Stimulated activated naive CD8-positive, alpha-beta T cell treated with anti-CD3 and anti-CD28 coated beads, Interleukin-15, Interleukin-2, amounts not matched to agents 100 ng/mL and 50 ng/mL, for 24 hours (primary cell): ENCODE measurements at regions not wholly inside any gene's neighbourhood (a gene's known extent, or its start where the extent isn't known, plus 50 kb on each side); places are given as distances from the start of the nearest gene placed in this dataset.

Source experiments
- H3K27ac Mint-ChIP-seq: one replicate; pipeline ENCODE4 v1.8.0; 2021; ENCODE audit warnings: mild to moderate bottlenecking, mixed read lengths
- H3K27me3 Mint-ChIP-seq: one replicate; pipeline ENCODE4 v1.8.0; 2021; ENCODE audit warnings: mixed read lengths
- H3K36me3 Mint-ChIP-seq: one replicate; pipeline ENCODE4 v1.8.0; 2021; ENCODE audit warnings: low read depth, mixed read lengths
- H3K4me1 Mint-ChIP-seq: one replicate; pipeline ENCODE4 v1.8.0; 2021; ENCODE audit warnings: low read depth, mixed read lengths
- H3K4me3 Mint-ChIP-seq: one replicate; pipeline ENCODE4 v1.8.0; 2021; ENCODE audit warnings: mild to moderate bottlenecking, mixed read lengths
- H3K9me3 Mint-ChIP-seq: one replicate; pipeline ENCODE4 v1.8.0; 2021; ENCODE audit warnings: mixed read lengths

- no peaks in the 10 kb centered on the region for H3K36me3 Mint-ChIP-seq
These were observed 1385.6 kb upstream of the SLC39A10 start for GRCh38 chr2:194271293-194271961.

GRCh38 chr2:194270648-194271047, 1386.4 kb upstream of the SLC39A10 start:
- Mint-ChIP-seq H3K27ac (no peak overlapping the region), H3K9me3 (no peaks in the 10 kb centered on the region), H3K27me3 (no peaks in the 10 kb centered on the region), H3K36me3 (no peaks in the 10 kb centered on the region), H3K4me1 (no peaks in the 10 kb centered on the region), H3K4me3 (no peak overlapping the region)

More at GRCh38 chr2:194271293-194271961, 1385.6 kb upstream of the SLC39A10 start:
- Mint-ChIP-seq H3K27ac (no peak overlapping the region), H3K9me3 (no peaks in the 10 kb centered on the region), H3K4me1 (no peaks in the 10 kb centered on the region), H3K4me3 (no peak overlapping the region), H3K27me3 (no peaks in the 10 kb centered on the region)

- Mint-ChIP-seq H3K27ac (no peak overlapping the region), H3K4me3 (no peak overlapping the region), H3K9me3 (no peaks in the 10 kb centered on the region), H3K4me1 (no peaks in the 10 kb centered on the region), H3K27me3 (no peaks in the 10 kb centered on the region), H3K36me3 (no peaks in the 10 kb centered on the region)
These were observed 1392.4 kb upstream of the SLC39A10 start for GRCh38 chr2:194264586-194264985.

GRCh38 chr2:194260185-194260584, 1396.8 kb upstream of the SLC39A10 start:
- H3K36me3 Mint-ChIP-seq: no peaks in the 10 kb centered on the region
- H3K4me1 Mint-ChIP-seq: no peaks in the 10 kb centered on the region
- no peak overlapping the region for H3K4me3 Mint-ChIP-seq
- no peak overlapping the region for H3K27ac Mint-ChIP-seq
- H3K9me3 Mint-ChIP-seq: no peaks in the 10 kb centered on the region
- H3K27me3 Mint-ChIP-seq: no peaks in the 10 kb centered on the region

- Mint-ChIP-seq H3K27me3 (no peaks in the 10 kb centered on the region), H3K9me3 (no peaks in the 10 kb centered on the region), H3K27ac (no peak overlapping the region), H3K36me3 (no peaks in the 10 kb centered on the region), H3K4me3 (no peak overlapping the region), H3K4me1 (no peaks in the 10 kb centered on the region)
These were observed 1399.9 kb upstream of the SLC39A10 start for GRCh38 chr2:194257095-194257494.

- no peaks in the 10 kb centered on the region for H3K4me1 Mint-ChIP-seq
- H3K27me3 Mint-ChIP-seq: no peaks in the 10 kb centered on the region
- no peak overlapping the region for H3K4me3 Mint-ChIP-seq
- no peak overlapping the region for H3K27ac Mint-ChIP-seq
- no peaks in the 10 kb centered on the region for H3K36me3 Mint-ChIP-seq
- H3K9me3 Mint-ChIP-seq: no peaks in the 10 kb centered on the region
These were observed 1403.3 kb upstream of the SLC39A10 start for GRCh38 chr2:194253528-194254259.

- Mint-ChIP-seq H3K27me3 (no peaks in the 10 kb centered on the region), H3K27ac (no peak overlapping the region), H3K9me3 (no peaks in the 10 kb centered on the region), H3K4me1 (no peaks in the 10 kb centered on the region), H3K36me3 (no peaks in the 10 kb centered on the region), H3K4me3 (no peak overlapping the region)
These were observed 1404.9 kb upstream of the SLC39A10 start for GRCh38 chr2:194252127-194252526.

GRCh38 chr2:194232600-194232999, 1424.4 kb upstream of the SLC39A10 start:
- Mint-ChIP-seq H3K9me3 (no peaks in the 10 kb centered on the region), H3K4me1 (no peaks in the 10 kb centered on the region), H3K27ac (no peak overlapping the region), H3K27me3 (no peaks in the 10 kb centered on the region), H3K36me3 (no peaks in the 10 kb centered on the region), H3K4me3 (no peak overlapping the region)

- no peaks in the 10 kb centered on the region for H3K27me3 Mint-ChIP-seq
- no peaks in the 10 kb centered on the region for H3K9me3 Mint-ChIP-seq
- no peaks in the 10 kb centered on the region for H3K36me3 Mint-ChIP-seq
- H3K27ac Mint-ChIP-seq: no peak overlapping the region
- H3K4me1 Mint-ChIP-seq: no peaks in the 10 kb centered on the region
- H3K4me3 Mint-ChIP-seq: no peak overlapping the region
These were observed 1433.8 kb upstream of the SLC39A10 start for GRCh38 chr2:194223218-194223617.

- Mint-ChIP-seq H3K27ac (no peak overlapping the region), H3K4me3 (no peak overlapping the region), H3K27me3 (no peaks in the 10 kb centered on the region), H3K4me1 (no peaks in the 10 kb centered on the region), H3K36me3 (no peaks in the 10 kb centered on the region), H3K9me3 (no peaks in the 10 kb centered on the region)
These were observed 1442.8 kb upstream of the SLC39A10 start for GRCh38 chr2:194214192-194214591.

GRCh38 chr2:194205568-194206227, 1451.3 kb upstream of the SLC39A10 start:
- Mint-ChIP-seq H3K4me1 (no peaks in the 10 kb centered on the region), H3K9me3 (peaks cover 26% of the 10 kb centered on the region), H3K27ac (no peak overlapping the region), H3K36me3 (no peaks in the 10 kb centered on the region), H3K4me3 (no peak overlapping the region), H3K27me3 (no peaks in the 10 kb centered on the region)

- H3K9me3 Mint-ChIP-seq: peaks cover 27% of the 10 kb centered on the region
- no peaks in the 10 kb centered on the region for H3K36me3 Mint-ChIP-seq
- H3K4me1 Mint-ChIP-seq: no peaks in the 10 kb centered on the region
- no peaks in the 10 kb centered on the region for H3K27me3 Mint-ChIP-seq
- H3K4me3 Mint-ChIP-seq: no peak overlapping the region
- H3K27ac Mint-ChIP-seq: no peak overlapping the region
These were observed 1453.1 kb upstream of the SLC39A10 start for GRCh38 chr2:194203898-194204297.

- no peaks in the 10 kb centered on the region for H3K27me3 Mint-ChIP-seq
These were observed 1474.1 kb upstream of the SLC39A10 start for GRCh38 chr2:194182888-194183287.

GRCh38 chr2:194176134-194176533, 1480.9 kb upstream of the SLC39A10 start:
- Mint-ChIP-seq H3K4me1 (no peaks in the 10 kb centered on the region), H3K27me3 (no peaks in the 10 kb centered on the region), H3K27ac (no peak overlapping the region), H3K9me3 (peaks cover 6% of the 10 kb centered on the region), H3K36me3 (no peaks in the 10 kb centered on the region), H3K4me3 (no peak overlapping the region)

More at GRCh38 chr2:194182888-194183287, 1474.1 kb upstream of the SLC39A10 start:
- Mint-ChIP-seq H3K36me3 (no peaks in the 10 kb centered on the region), H3K4me1 (no peaks in the 10 kb centered on the region), H3K9me3 (no peaks in the 10 kb centered on the region), H3K4me3 (no peak overlapping the region), H3K27ac (no peak overlapping the region)

GRCh38 chr2:194166818-194167217, 1490.2 kb upstream of the SLC39A10 start:
- Mint-ChIP-seq H3K4me3 (no peak overlapping the region), H3K27ac (no peak overlapping the region), H3K27me3 (peaks cover 4% of the 10 kb centered on the region), H3K4me1 (no peaks in the 10 kb centered on the region), H3K36me3 (no peaks in the 10 kb centered on the region), H3K9me3 (no peaks in the 10 kb centered on the region)
